T-cell (primary cell): ENCODE measurements at regions not wholly inside any gene's neighbourhood (a gene's known extent, or its start where the extent isn't known, plus 50 kb on each side); places are given as distances from the start of the nearest gene placed in this dataset.
"Not testable (repeated sequence)": the region's sequence is repeated elsewhere in the genome, so short reads cannot be mapped to it uniquely, and the experiment has no call there.

Experiments used
- ATAC-seq, 4 experiments: fragments of 200-7000 bp in 3 of 4; fragments of 150-1000 bp in 1 of 4; cut with Tn5 transposase; replicated peaks in 1 of 4; 1 replicate in 3 of 4; 2 replicates in 1 of 4; pipeline ENCODE4 v1.10.0; 2021; ENCODE audit warnings: moderate library complexity in 3 of 4, mild to moderate bottlenecking in 2 of 4, moderate number of reproducible peaks in 1 of 4
- CTCF ChIA-PET, 2 donors: fragments of 300-600 bp; sonication (Branson Sonifier 250); formaldehyde crosslinking; loops; one replicate each; lab custom pipeline; 2022; ENCODE audit warnings: antibody characterized with exemption in 2 of 2; lab: Charles Lee
- POLR2A ChIA-PET, 2 donors: fragments of 300-600 bp; sonication (Branson Sonifier 250); formaldehyde crosslinking; loops; one replicate each; lab custom pipeline; 2022; ENCODE audit warnings: antibody characterized with exemption in 2 of 2; lab: Charles Lee
- DNase-seq, 35 experiments: peaks; one replicate each; pipeline versions ENCODE4 v3.0.0 to v3.0.0-alpha.2; 2013 to 2023
- H3K27ac ChIP-seq: one replicate; pipeline ENCODE4 v1.5.1; 2013; ENCODE audit warnings: low read length
- H3K27me3 ChIP-seq, 2 experiments: replicated peaks in 1 of 2; 1 replicate in 1 of 2; 2 replicates in 1 of 2; pipeline versions ENCODE4 v1.6.1 to v1.7.0; 2013; ENCODE audit warnings: low read length in 1 of 2, mixed read lengths in 1 of 2; ENCODE audit not compliant: control insufficient read depth in 2 of 2, insufficient read depth in 2 of 2; ENCODE audit errors: extremely low read depth in 1 of 2
- H3K36me3 ChIP-seq, 2 donors: 1 replicate in 1 of 2; 2 replicates in 1 of 2; pipeline versions ENCODE4 v1.6.1 to v1.7.0; 2013; ENCODE audit warnings: low read length in 1 of 2; ENCODE audit not compliant: control insufficient read depth in 2 of 2, insufficient read depth in 1 of 2; ENCODE audit errors: extremely low read depth in 1 of 2
- H3K4me1 ChIP-seq, 2 experiments: 1 replicate in 1 of 2; 2 replicates in 1 of 2; pipeline versions ENCODE4 v1.6.1 to v1.7.0; 2013; ENCODE audit warnings: low read length in 2 of 2, mixed read lengths in 1 of 2; ENCODE audit not compliant: insufficient read depth in 2 of 2, control insufficient read depth in 1 of 2; ENCODE audit errors: extremely low read depth in 1 of 2
- H3K4me3 ChIP-seq, 2 donors: 1 replicate in 1 of 2; 2 replicates in 1 of 2; pipeline versions ENCODE4 v1.5.1 to v1.7.0; 2013; ENCODE audit warnings: mild to moderate bottlenecking in 2 of 2, low read length in 1 of 2, moderate library complexity in 1 of 2; ENCODE audit not compliant: control insufficient read depth in 1 of 2; ENCODE audit errors: extremely low read depth in 1 of 2
- H3K9me3 ChIP-seq: 2 replicates; pipeline ENCODE4 v1.7.0; 2013
- H3K27ac Mint-ChIP-seq, 2 donors: one replicate each; pipeline ENCODE4 v1.8.0; 2020 to 2021; ENCODE audit warnings: mild to moderate bottlenecking in 2 of 2, mixed read lengths in 2 of 2
- H3K27me3 Mint-ChIP-seq, 2 donors: one replicate each; pipeline ENCODE4 v1.8.0; 2021 to 2022; ENCODE audit warnings: mixed read lengths in 2 of 2
- H3K36me3 Mint-ChIP-seq: one replicate; pipeline ENCODE4 v1.8.0; 2021; ENCODE audit warnings: mixed read lengths
- H3K4me1 Mint-ChIP-seq, 3 donors: one replicate each; pipeline ENCODE4 v1.8.0; 2020 to 2022; ENCODE audit warnings: mixed read lengths in 3 of 3, mild to moderate bottlenecking in 1 of 3
- H3K4me3 Mint-ChIP-seq, 3 donors: one replicate each; pipeline ENCODE4 v1.8.0; 2020 to 2022; ENCODE audit warnings: mild to moderate bottlenecking in 3 of 3, mixed read lengths in 3 of 3, moderate library complexity in 3 of 3
- H3K9me3 Mint-ChIP-seq, 3 donors: one replicate each; pipeline ENCODE4 v1.8.0; 2020 to 2022; ENCODE audit warnings: mixed read lengths in 3 of 3
- WGBS: methylation state at CpG from one replicate; pipeline ENCODE4 v1.1.5; 2013; ENCODE audit warnings: missing lambda C conversion rate; ENCODE audit not compliant: insufficient coverage; 5-methylcytosine and 5-hydroxymethylcytosine counted together

- ATAC-seq = peak; percentile 90 to 99 (median 94)
- Histone ChIP-seq H3K27me3 (no peaks in the 10 kb centered on the region), H3K4me3 (peak overlapping the region; percentile 56 to 60), H3K4me1 (peaks cover 0 to 11% of the 10 kb centered on the region in 2 experiments), H3K9me3 (no peaks in the 10 kb centered on the region), H3K36me3 (no peaks in the 10 kb centered on the region), H3K27ac (no peak overlapping the region)
- ChIA-PET POLR2A (interaction anchor here in 1 of 2 donors (0.6 to 1.4 kb wide), 7 partner anchors 61 to 1224 kb away, joined by 3 to 4 read pairs (median 4); partner anchors contain the start of genes GPR137C and TXNDC16), CTCF (interaction anchor here (0.5 to 1.7 kb wide), 9 partner anchors 11 to 392 kb away, joined by 3 to 10 read pairs (median 4); partner anchors contain the start of gene DDHD1 (in 1 of the 2))
- Mint-ChIP-seq H3K9me3 (no peaks in the 10 kb centered on the region), H3K27ac (peak overlapping the region; percentile 40 to 60), H3K27me3 (no peaks in the 10 kb centered on the region), H3K4me1 (peaks cover 6 to 11% (median 9%) of the 10 kb centered on the region in 3 donors), H3K4me3 (peak overlapping the region; percentile 77 to 85 (median 80)), H3K36me3 (no peaks in the 10 kb centered on the region)
- under 1% methylated on average over 35 of the region's 39 CpGs for WGBS
- DNase-seq = peak; percentile 42 to 79 (median 59)
Measured at GRCh38 chr14:53217316-53217994, 64.3 kb upstream of the DDHD1 start.

- not testable (repeated sequence) for H3K27me3 ChIP-seq, H3K36me3 ChIP-seq, H3K4me1 Mint-ChIP-seq, H3K27me3 Mint-ChIP-seq, H3K9me3 Mint-ChIP-seq, H3K27ac ChIP-seq, H3K36me3 Mint-ChIP-seq, DNase-seq, ATAC-seq, H3K9me3 ChIP-seq
- POLR2A ChIA-PET = interaction anchor here (0.5 to 1.4 kb wide), 3 partner anchors 61 to 65 kb away, joined by 3 to 4 read pairs (median 4); partner anchors contain the start of gene DDHD1 (in 1 of the 2)
- 100% methylated on average over 1 of the region's 1 CpG for WGBS
- H3K4me3 Mint-ChIP-seq = peak overlapping the region; percentile 77 to 85 (median 80)
- Histone ChIP-seq H3K4me3 (peak overlapping the region in 1 of 2 donors; percentile 56), H3K4me1 (peaks cover 0 to 11% of the 10 kb centered on the region in 2 experiments)
- peak overlapping the region in 1 of 2 donors; percentile 24 for H3K27ac Mint-ChIP-seq
- CTCF ChIA-PET = interaction anchor here in 1 of 2 donors (0.8 to 1.7 kb wide), 3 partner anchors 65 to 122 kb away, joined by 3 to 10 read pairs (median 4); partner anchors contain the start of gene DDHD1
Measured at GRCh38 chr14:53216955-53217315, 63.8 kb upstream of the DDHD1 start.

- DNase-seq, H3K36me3 ChIP-seq, H3K4me3 ChIP-seq, H3K36me3 Mint-ChIP-seq, H3K9me3 ChIP-seq, ATAC-seq, H3K27ac Mint-ChIP-seq, H3K27me3 ChIP-seq, H3K27ac ChIP-seq, H3K4me1 Mint-ChIP-seq, H3K27me3 Mint-ChIP-seq, H3K9me3 Mint-ChIP-seq: not testable (repeated sequence)
- H3K4me3 Mint-ChIP-seq = peak overlapping the region in 2 of 3 donors; percentile 77 to 80
- CTCF ChIA-PET = interaction anchor here in 1 of 2 donors (0.8 to 1.7 kb wide), 2 partner anchors 65 to 121 kb away, joined by 3 to 10 read pairs; partner anchors contain the start of gene DDHD1
- peaks cover 0 to 11% of the 10 kb centered on the region in 2 experiments for H3K4me1 ChIP-seq
- 98% methylated on average over 6 of the region's 11 CpGs for WGBS
- POLR2A ChIA-PET = interaction anchor here in 1 of 2 donors (0.5 kb wide), 1 partner anchor 63 kb away, joined by 3 read pairs; the partner anchor contains the start of gene DDHD1
Measured at GRCh38 chr14:53216478-53216877, 63.4 kb upstream of the DDHD1 start.

- CTCF ChIA-PET = interaction anchor here in 1 of 2 donors (0.6 kb wide), 1 partner anchor 1875 kb away, joined by 3 read pairs; no protein-coding TSS in a partner anchor
- Mint-ChIP-seq H3K36me3 (no peaks in the 10 kb centered on the region), H3K27me3 (no peaks in the 10 kb centered on the region), H3K9me3 (no peaks in the 10 kb centered on the region), H3K27ac (no peak overlapping the region), H3K4me1 (peaks cover 5 to 9% (median 6%) of the 10 kb centered on the region in 3 donors), H3K4me3 (no peak overlapping the region)
- Histone ChIP-seq H3K36me3 (no peaks in the 10 kb centered on the region), H3K4me3 (no peak overlapping the region), H3K9me3 (no peaks in the 10 kb centered on the region), H3K27me3 (no peaks in the 10 kb centered on the region), H3K4me1 (peaks cover 0 to 11% of the 10 kb centered on the region in 2 experiments), H3K27ac (no peak overlapping the region)
- WGBS = 96% methylated on average over 2 of the region's 2 CpGs
- ATAC-seq (no peak), DNase-seq (no peak)
- POLR2A ChIA-PET = interaction anchor here in 1 of 2 donors (0.6 kb wide), 1 partner anchor 118 kb away, joined by 4 read pairs; no protein-coding TSS in a partner anchor
Measured at GRCh38 chr14:53215101-53215500, 62.0 kb upstream of the DDHD1 start.

- H3K36me3 ChIP-seq = no peaks in the 10 kb centered on the region
- CTCF ChIA-PET = no interaction called here
- H3K27me3 Mint-ChIP-seq = no peaks in the 10 kb centered on the region
- no peak for ATAC-seq
- no peaks in the 10 kb centered on the region for H3K9me3 ChIP-seq
- no peak overlapping the region for H3K4me3 ChIP-seq
- WGBS = 75% methylated on average over 1 of the region's 4 CpGs
- H3K4me1 Mint-ChIP-seq = peaks cover 5 to 9% (median 6%) of the 10 kb centered on the region in 3 donors
- H3K27ac Mint-ChIP-seq = no peak overlapping the region
- peaks cover 0 to 11% of the 10 kb centered on the region in 2 experiments for H3K4me1 ChIP-seq
- POLR2A ChIA-PET = interaction anchor here in 1 of 2 donors (0.7 kb wide), 1 partner anchor 10 kb away, joined by 3 read pairs; no protein-coding TSS in a partner anchor
- DNase-seq = no peak
- H3K36me3 Mint-ChIP-seq = no peaks in the 10 kb centered on the region
- H3K27ac ChIP-seq = no peak overlapping the region
- no peak overlapping the region for H3K4me3 Mint-ChIP-seq
- H3K9me3 Mint-ChIP-seq = no peaks in the 10 kb centered on the region
- H3K27me3 ChIP-seq = no peaks in the 10 kb centered on the region
Measured at GRCh38 chr14:53214384-53214783, 61.3 kb upstream of the DDHD1 start.

GRCh38 chr14:53213761-53214160 is 60.6 kb upstream of the DDHD1 start:
- H3K27ac Mint-ChIP-seq = no peak overlapping the region
- POLR2A ChIA-PET = interaction anchor here in 1 of 2 donors (0.7 to 0.9 kb wide), 2 partner anchors 9 to 11 kb away, joined by 3 to 4 read pairs; no protein-coding TSS in a partner anchor
- no peaks in the 10 kb centered on the region for H3K9me3 Mint-ChIP-seq
- H3K36me3 Mint-ChIP-seq = no peaks in the 10 kb centered on the region
- Histone ChIP-seq H3K4me1 (peaks cover 0 to 11% of the 10 kb centered on the region in 2 experiments), H3K4me3 (no peak overlapping the region), H3K9me3 (no peaks in the 10 kb centered on the region), H3K27me3 (no peaks in the 10 kb centered on the region), H3K36me3 (no peaks in the 10 kb centered on the region), H3K27ac (no peak overlapping the region)
- WGBS = no CpG with 5 or more reads among the region's 2 CpGs
- CTCF ChIA-PET = no interaction called here
- ATAC-seq (no peak), DNase-seq (no peak)
- peaks cover 5 to 9% (median 6%) of the 10 kb centered on the region in 3 donors for H3K4me1 Mint-ChIP-seq
- no peak overlapping the region for H3K4me3 Mint-ChIP-seq
- H3K27me3 Mint-ChIP-seq = no peaks in the 10 kb centered on the region
